Skeletal muscle tissue (tissue), 3 donors: ENCODE measurements at regions not wholly inside any gene's neighbourhood (a gene's known extent, or its start where the extent isn't known, plus 50 kb on each side); places are given as distances from the start of the nearest gene placed in this dataset.
"Not testable (repeated sequence)": the region's sequence is repeated elsewhere in the genome, so short reads cannot be mapped to it uniquely, and the experiment has no call there.

Experiments
- H3K27ac ChIP-seq: one replicate; pipeline ENCODE4 v1.7.0; 2013; ENCODE audit warnings: mild to moderate bottlenecking, low read depth, low read length, inconsistent platforms
- H3K27me3 ChIP-seq, 3 donors: one replicate each; pipeline ENCODE4 v1.7.0; 2013; ENCODE audit warnings: low read length in 3 of 3; ENCODE audit not compliant: control insufficient read depth in 3 of 3, insufficient read depth in 3 of 3
- H3K36me3 ChIP-seq, 3 donors: one replicate each; pipeline ENCODE4 v1.7.0; 2013; ENCODE audit warnings: low read length in 3 of 3; ENCODE audit not compliant: control insufficient read depth in 3 of 3, insufficient read depth in 3 of 3
- H3K4me1 ChIP-seq, 3 donors: one replicate each; pipeline ENCODE4 v1.7.0; 2013; ENCODE audit warnings: low read length in 3 of 3, mild to moderate bottlenecking in 3 of 3; ENCODE audit not compliant: control insufficient read depth in 3 of 3, insufficient read depth in 3 of 3
- H3K4me3 ChIP-seq, 3 donors: one replicate each; pipeline ENCODE4 v1.7.0; 2013; ENCODE audit warnings: low read length in 3 of 3
- H3K9ac ChIP-seq, 3 donors: one replicate each; pipeline ENCODE4 v1.7.0; 2013; ENCODE audit warnings: low read length in 3 of 3, mild to moderate bottlenecking in 3 of 3, moderate library complexity in 2 of 3, low read depth in 1 of 3
- H3K9me3 ChIP-seq, 3 donors: one replicate each; pipeline ENCODE4 v1.7.0; 2013; ENCODE audit warnings: low read length in 3 of 3; ENCODE audit not compliant: control insufficient read depth in 3 of 3
- donor health status: Osteomylitis.

GRCh38 chr10:90034862-90035261 is 333.5 kb downstream of the KIF20B start:
- H3K9me3 ChIP-seq, H3K4me1 ChIP-seq, H3K9ac ChIP-seq, H3K27me3 ChIP-seq, H3K36me3 ChIP-seq, H3K27ac ChIP-seq, H3K4me3 ChIP-seq: not testable (repeated sequence)

- Histone ChIP-seq H3K27me3 (no peaks in the 10 kb centered on the region), H3K9ac (no peak overlapping the region), H3K4me3 (no peak overlapping the region), H3K36me3 (no peaks in the 10 kb centered on the region), H3K9me3 (no peaks in the 10 kb centered on the region), H3K27ac (no peak overlapping the region), H3K4me1 (no peaks in the 10 kb centered on the region)
Measured at GRCh38 chr10:90041585-90041984, 340.2 kb downstream of the KIF20B start.

GRCh38 chr10:90042075-90042474 is 340.7 kb downstream of the KIF20B start:
- no peak overlapping the region for H3K27ac ChIP-seq
- no peaks in the 10 kb centered on the region for H3K36me3 ChIP-seq
- H3K27me3 ChIP-seq, result no peaks in the 10 kb centered on the region
- H3K4me3 ChIP-seq, result no peak overlapping the region
- no peak overlapping the region for H3K9ac ChIP-seq
- no peaks in the 10 kb centered on the region for H3K4me1 ChIP-seq
- no peaks in the 10 kb centered on the region for H3K9me3 ChIP-seq

GRCh38 chr10:90047243-90047729 is 345.9 kb downstream of the KIF20B start:
- Histone ChIP-seq H3K4me3 (no peak overlapping the region), H3K27me3 (peaks cover 0 to 3% (median 0%) of the 10 kb centered on the region in 3 donors), H3K9ac (no peak overlapping the region), H3K9me3 (no peaks in the 10 kb centered on the region), H3K36me3 (no peaks in the 10 kb centered on the region), H3K4me1 (no peaks in the 10 kb centered on the region), H3K27ac (no peak overlapping the region)

GRCh38 chr10:90051053-90051452 is 349.7 kb downstream of the KIF20B start:
- Histone ChIP-seq H3K27me3 (peaks cover 0 to 3% (median 0%) of the 10 kb centered on the region in 3 donors), H3K9me3 (no peaks in the 10 kb centered on the region), H3K4me3 (no peak overlapping the region), H3K4me1 (no peaks in the 10 kb centered on the region), H3K9ac (no peak overlapping the region), H3K27ac (no peak overlapping the region), H3K36me3 (no peaks in the 10 kb centered on the region)

- peaks cover 0 to 3% (median 0%) of the 10 kb centered on the region in 3 donors for H3K27me3 ChIP-seq
- no peaks in the 10 kb centered on the region for H3K9me3 ChIP-seq
- H3K27ac ChIP-seq, result no peak overlapping the region
- no peak overlapping the region for H3K4me3 ChIP-seq
- no peak overlapping the region for H3K9ac ChIP-seq
- H3K36me3 ChIP-seq, result no peaks in the 10 kb centered on the region
- no peaks in the 10 kb centered on the region for H3K4me1 ChIP-seq
Measured at GRCh38 chr10:90051474-90051873, 350.1 kb downstream of the KIF20B start.

GRCh38 chr10:90062786-90063185 is 361.4 kb downstream of the KIF20B start:
- Histone ChIP-seq H3K4me1 (no peaks in the 10 kb centered on the region), H3K4me3 (no peak overlapping the region), H3K36me3 (no peaks in the 10 kb centered on the region), H3K27me3 (no peaks in the 10 kb centered on the region), H3K27ac (no peak overlapping the region), H3K9me3 (no peaks in the 10 kb centered on the region), H3K9ac (no peak overlapping the region)

- Histone ChIP-seq H3K27ac (no peak overlapping the region), H3K27me3 (no peaks in the 10 kb centered on the region), H3K9ac (no peak overlapping the region)
Measured at GRCh38 chr10:90064295-90064694, 362.9 kb downstream of the KIF20B start.

GRCh38 chr10:90066435-90066834 is 365.0 kb downstream of the KIF20B start:
- H3K36me3 ChIP-seq, result no peaks in the 10 kb centered on the region
- H3K27ac ChIP-seq, result no peak overlapping the region
- no peak overlapping the region for H3K9ac ChIP-seq
- H3K4me3 ChIP-seq, result no peak overlapping the region
- H3K9me3 ChIP-seq, result no peaks in the 10 kb centered on the region
- no peaks in the 10 kb centered on the region for H3K27me3 ChIP-seq
- no peaks in the 10 kb centered on the region for H3K4me1 ChIP-seq

More at GRCh38 chr10:90064295-90064694, 362.9 kb downstream of the KIF20B start:
- H3K4me1 ChIP-seq, result no peaks in the 10 kb centered on the region
- H3K9me3 ChIP-seq, result no peaks in the 10 kb centered on the region
- no peaks in the 10 kb centered on the region for H3K36me3 ChIP-seq
- no peak overlapping the region for H3K4me3 ChIP-seq

GRCh38 chr10:90075995-90076394 is 374.6 kb downstream of the KIF20B start:
- no peaks in the 10 kb centered on the region for H3K9me3 ChIP-seq

GRCh38 chr10:90079819-90080218 is 378.4 kb downstream of the KIF20B start:
- no peaks in the 10 kb centered on the region for H3K36me3 ChIP-seq
- no peaks in the 10 kb centered on the region for H3K4me1 ChIP-seq
- H3K27ac ChIP-seq, result no peak overlapping the region
- no peak overlapping the region for H3K9ac ChIP-seq
- H3K9me3 ChIP-seq, result no peaks in the 10 kb centered on the region
- no peak overlapping the region for H3K4me3 ChIP-seq
- no peaks in the 10 kb centered on the region for H3K27me3 ChIP-seq

More at GRCh38 chr10:90075995-90076394, 374.6 kb downstream of the KIF20B start:
- H3K36me3 ChIP-seq, result no peaks in the 10 kb centered on the region
- H3K4me3 ChIP-seq, result no peak overlapping the region
- no peak overlapping the region for H3K27ac ChIP-seq
- no peak overlapping the region for H3K9ac ChIP-seq
- no peaks in the 10 kb centered on the region for H3K27me3 ChIP-seq
- H3K4me1 ChIP-seq, result no peaks in the 10 kb centered on the region
